GM12875 (cell line): ENCODE measurements at regions not wholly inside any gene's neighbourhood (a gene's known extent, or its start where the extent isn't known, plus 50 kb on each side); places are given as distances from the start of the nearest gene placed in this dataset.

ENCODE experiments used
- H3K4me3 ChIP-seq: one replicate; pipeline ENCODE4 v1.5.1; 2011; ENCODE audit warnings: low read depth, low read length, control low read depth
- CTCF ChIP-seq: IDR thresholded peaks from 2 replicates; pipeline ENCODE4 v1.5.1; 2011; ENCODE audit warnings: low read depth, mild to moderate bottlenecking, control low read depth, inconsistent platforms, low read length, moderate library complexity, borderline replicate concordance; ENCODE audit not compliant: insufficient read depth

- no peak for TF ChIP-seq CTCF
- H3K4me3 ChIP-seq: no peak overlapping the region
These were observed 137.9 kb upstream of the NGF start for GRCh38 chr1:115475901-115476300.

GRCh38 chr1:115475252-115475651 is 137.2 kb upstream of the NGF start:
- TF ChIP-seq CTCF: no peak
- no peak overlapping the region for H3K4me3 ChIP-seq

GRCh38 chr1:115473986-115474565 is 136.0 kb upstream of the NGF start:
- no peak for TF ChIP-seq CTCF
- H3K4me3 ChIP-seq: no peak overlapping the region

GRCh38 chr1:115469703-115470476 is 131.8 kb upstream of the NGF start:
- peak; percentile 97 for TF ChIP-seq CTCF

GRCh38 chr1:115467790-115468189 is 129.7 kb upstream of the NGF start:
- TF ChIP-seq CTCF: no peak
- no peak overlapping the region for H3K4me3 ChIP-seq

More at GRCh38 chr1:115469703-115470476, 131.8 kb upstream of the NGF start:
- H3K4me3 ChIP-seq: no peak overlapping the region

GRCh38 chr1:115467196-115467595 is 129.1 kb upstream of the NGF start:
- no peak for TF ChIP-seq CTCF
- no peak overlapping the region for H3K4me3 ChIP-seq

- no peak for TF ChIP-seq CTCF
- H3K4me3 ChIP-seq: no peak overlapping the region
These were observed 128.4 kb upstream of the NGF start for GRCh38 chr1:115466433-115466832.
